ENCODE measurements at regions not wholly inside any gene's neighbourhood (a gene's known extent, or its start where the extent isn't known, plus 50 kb on each side); places are given as distances from the start of the nearest gene placed in this dataset.
"Not testable (repeated sequence)": the region's sequence is repeated elsewhere in the genome, so short reads cannot be mapped to it uniquely, and the experiment has no call there.

DNA sequence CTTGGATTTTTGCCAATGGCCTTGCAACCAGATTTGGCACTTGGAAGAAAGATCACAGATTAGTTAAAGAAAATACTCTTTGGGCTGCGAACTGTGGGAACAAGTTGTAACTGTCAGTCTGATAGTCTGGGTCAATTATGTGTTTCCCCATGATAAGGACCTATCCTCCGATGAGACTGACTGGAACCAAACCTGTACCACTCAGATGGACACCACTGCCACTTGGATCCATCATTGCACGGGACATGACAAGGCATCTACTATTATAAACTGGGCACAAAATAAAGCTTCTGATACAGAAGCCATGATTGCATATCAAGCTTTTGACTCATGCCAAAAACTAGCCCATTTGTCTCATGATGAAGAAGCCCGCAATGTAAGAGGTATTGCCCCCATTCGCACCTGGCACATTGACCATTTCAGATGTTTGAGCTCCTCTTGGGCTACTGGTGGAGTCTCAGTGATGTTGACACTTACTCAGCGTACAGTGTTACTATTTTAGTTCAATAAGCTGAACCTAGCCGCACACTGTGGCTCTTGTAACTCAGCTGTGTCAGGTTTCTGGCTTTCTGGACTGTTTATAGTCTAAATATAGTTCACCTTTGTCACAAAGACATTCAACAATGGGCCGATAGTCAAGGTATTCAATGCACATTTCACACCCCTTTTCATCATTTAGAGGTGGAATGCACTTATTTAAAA lies 179.8 kb upstream of the RBBP8 start:
- DNase-seq: no peak

DNA sequence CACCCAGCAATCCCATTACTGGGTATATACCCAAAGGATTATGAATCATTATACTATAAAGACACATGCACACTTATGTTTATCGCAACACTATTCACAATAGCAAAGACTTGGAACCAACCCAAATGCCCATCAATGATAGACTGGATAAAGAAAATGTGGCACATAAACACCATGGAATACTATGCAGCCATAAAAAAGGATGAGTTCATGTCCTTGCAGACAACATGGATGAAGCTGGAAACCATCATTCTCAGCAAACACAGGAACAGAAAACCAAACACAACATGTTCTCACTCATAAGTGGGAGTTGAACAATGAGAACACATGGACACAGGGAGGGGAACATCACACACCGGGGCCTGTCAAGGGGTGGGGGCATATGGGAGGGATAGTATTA lies 169.1 kb upstream of the RBBP8 start:
- not testable (repeated sequence) for DNase-seq

GRCh38 chr18:22765896-22766295 lies 167.2 kb upstream of the RBBP8 start:
- no peak for DNase-seq

DNA sequence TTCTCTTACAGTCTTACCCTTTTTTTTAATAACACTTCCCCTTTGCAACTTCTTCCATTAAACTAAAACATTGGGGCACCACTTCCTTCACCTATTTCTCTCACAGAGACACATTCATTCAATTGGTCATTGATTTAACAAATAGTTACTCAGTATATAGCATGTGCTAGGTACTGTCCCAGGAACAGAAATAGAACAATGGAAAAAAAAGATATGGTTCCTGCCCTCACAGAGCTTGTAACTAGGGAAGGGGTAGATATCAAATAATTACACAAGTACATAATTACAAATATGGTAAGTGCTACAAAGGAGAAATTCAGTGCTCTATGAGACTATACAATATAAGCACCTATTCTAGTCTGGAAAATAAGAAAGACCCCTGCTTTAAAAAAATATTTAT lies 165.5 kb upstream of the RBBP8 start:
- DNase-seq: no peak

- DNase-seq: no peak
These were observed 159.2 kb upstream of the RBBP8 start for GRCh38 chr18:22773944-22774343.

DNA sequence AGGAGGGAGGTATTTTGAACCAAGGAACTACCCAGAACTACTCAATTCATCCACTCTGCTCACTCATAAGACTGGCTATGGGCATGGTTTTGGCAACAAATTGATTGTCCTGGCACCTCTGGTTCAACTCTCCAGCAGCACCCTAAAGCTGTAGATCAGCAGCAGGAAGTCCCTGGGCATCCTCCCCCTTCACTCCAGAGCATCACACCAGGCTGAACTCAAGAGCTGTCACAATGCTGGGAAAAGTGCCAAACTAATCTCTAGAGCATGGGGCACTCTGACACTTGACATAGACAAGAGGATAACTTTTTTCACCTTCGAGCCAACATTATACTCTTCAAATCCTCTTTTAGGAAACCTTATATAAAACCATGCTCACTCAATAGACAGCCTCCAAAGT lies 154.1 kb upstream of the RBBP8 start:
- DNase-seq: no peak

DNA sequence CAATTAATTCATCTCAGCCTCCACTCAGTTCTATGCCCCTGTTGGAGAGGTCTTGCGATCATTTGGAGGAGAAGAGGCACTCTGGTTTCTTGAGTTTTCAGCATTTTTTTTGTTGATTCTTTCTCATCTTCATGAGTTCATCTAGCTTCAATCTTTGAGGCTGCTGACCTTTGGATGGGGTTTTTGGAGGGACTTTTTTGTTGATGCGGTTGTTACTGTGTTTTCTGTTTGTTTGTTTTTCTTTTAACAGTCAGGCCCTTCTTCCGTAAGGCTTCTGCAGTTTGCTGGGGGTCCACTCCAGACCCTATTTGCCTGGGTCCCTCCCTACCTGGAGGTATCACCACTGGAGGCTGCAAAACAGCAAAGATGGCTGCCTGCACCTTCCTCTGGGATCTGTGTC lies 149.9 kb upstream of the RBBP8 start:
- DNase-seq: no peak

DNA sequence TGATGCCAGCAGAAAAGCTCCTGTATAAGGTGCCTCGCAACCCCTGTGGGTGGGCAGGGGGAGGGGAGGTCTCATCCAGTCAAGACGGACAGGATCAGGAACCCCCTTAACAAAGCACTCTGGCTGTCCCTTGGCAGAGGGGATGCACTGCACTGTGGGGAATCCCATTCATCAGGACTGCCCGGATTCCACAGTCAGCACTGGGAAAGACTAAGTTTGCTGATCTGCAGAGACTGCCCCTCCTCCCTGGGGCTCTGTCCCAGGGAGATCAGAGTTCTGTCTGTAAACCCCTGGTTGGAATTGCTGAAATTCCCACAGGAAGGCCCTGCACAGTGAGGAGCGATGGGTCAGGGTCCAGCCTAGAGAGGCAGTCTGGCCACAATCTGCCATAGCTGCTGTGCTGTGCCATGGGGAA lies 149.5 kb upstream of the RBBP8 start:
- no peak for DNase-seq

DNA sequence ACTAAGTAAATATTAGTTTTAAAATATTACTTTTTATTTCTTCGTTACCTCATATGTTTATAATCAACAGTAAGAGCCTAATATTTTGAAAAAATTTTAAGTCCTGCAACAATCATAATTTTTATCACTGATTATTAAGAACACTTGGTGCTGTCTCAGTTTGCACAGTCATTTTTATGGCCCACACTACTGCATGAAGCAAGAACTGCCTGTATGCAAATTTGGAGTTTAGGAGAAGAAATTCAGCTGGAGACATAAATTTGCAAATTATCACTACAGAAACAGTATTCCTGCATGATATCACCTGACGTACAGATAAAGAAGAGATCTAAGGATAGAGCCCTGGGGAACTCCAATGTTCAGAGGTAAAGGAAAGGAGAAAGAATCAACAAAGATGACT lies 144.1 kb upstream of the RBBP8 start:
- DNase-seq: no peak

DNA sequence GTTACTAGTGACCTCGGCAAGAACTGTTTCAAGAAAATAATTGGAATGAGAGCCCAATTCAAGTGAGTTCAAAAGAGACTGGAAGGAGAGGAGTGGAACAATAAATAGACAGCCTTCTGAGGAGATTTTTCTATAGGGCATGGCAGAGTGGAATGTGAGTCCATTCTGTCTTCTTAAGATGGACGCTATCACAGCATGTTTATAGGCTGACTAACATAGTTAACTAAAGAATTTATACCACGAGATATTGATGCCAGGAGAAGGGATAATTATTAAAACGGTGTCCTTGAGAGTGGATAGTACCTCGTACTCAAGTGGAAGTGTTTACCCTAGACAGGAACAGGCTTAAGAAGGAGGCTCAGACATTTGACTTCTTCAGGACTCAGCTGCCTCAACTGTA lies 143.5 kb upstream of the RBBP8 start:
- no peak for DNase-seq

GRCh38 chr18:22790545-22791309 lies 142.4 kb upstream of the RBBP8 start:
- no peak for DNase-seq

DNA sequence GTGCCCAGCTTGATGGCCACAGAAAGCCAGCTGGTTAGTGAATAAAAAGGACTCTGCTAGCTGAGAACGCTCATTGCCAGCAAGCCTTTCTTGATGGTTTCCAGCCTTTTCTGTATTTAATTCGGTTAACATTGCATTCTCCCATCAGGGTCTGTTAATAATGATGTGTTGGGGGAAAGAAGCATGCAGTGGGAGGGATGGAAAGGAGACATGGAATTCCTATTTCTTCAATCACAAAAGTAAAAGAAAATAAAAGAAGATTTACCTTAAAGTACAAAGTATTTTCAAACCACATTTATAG lies 141.9 kb upstream of the RBBP8 start:
- no peak for DNase-seq

DNA sequence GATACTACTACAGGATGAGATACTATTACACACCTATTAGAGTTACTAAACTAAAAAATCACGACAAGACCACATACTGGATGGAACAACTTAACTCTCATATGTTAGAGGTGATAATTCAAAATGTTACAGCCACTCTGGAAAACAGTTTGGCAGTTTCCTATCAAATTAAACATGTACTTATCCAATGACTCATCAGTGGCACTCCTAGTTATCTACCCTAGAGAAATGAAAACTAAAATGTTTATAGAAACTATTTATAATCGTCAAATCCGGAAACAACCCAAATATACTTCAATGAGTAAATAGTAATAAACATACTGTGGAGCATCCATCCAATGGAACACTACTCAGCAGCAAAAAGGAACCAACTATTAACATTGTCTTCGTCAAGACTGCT lies 137.0 kb upstream of the RBBP8 start:
- no peak for DNase-seq

DNA sequence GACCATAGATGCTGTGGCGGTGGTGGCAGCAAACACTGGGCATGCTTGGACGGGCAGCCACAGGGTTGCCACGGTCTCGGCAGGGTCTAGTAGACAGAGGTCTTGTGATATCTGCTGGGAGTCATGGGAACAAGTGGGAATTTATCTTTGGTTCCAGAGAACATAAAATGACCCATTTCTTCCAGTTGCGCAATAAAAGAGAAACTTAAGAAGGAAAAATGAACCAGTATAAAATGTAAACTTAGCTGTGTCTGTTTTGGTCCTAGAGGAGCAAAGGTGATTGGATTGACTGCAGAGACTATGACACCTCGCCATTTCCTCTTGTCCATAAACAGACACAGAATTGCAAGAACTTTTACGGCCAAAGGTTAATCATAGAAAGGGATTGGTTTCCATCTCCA lies 132.6 kb upstream of the RBBP8 start:
- DNase-seq: no peak

DNA sequence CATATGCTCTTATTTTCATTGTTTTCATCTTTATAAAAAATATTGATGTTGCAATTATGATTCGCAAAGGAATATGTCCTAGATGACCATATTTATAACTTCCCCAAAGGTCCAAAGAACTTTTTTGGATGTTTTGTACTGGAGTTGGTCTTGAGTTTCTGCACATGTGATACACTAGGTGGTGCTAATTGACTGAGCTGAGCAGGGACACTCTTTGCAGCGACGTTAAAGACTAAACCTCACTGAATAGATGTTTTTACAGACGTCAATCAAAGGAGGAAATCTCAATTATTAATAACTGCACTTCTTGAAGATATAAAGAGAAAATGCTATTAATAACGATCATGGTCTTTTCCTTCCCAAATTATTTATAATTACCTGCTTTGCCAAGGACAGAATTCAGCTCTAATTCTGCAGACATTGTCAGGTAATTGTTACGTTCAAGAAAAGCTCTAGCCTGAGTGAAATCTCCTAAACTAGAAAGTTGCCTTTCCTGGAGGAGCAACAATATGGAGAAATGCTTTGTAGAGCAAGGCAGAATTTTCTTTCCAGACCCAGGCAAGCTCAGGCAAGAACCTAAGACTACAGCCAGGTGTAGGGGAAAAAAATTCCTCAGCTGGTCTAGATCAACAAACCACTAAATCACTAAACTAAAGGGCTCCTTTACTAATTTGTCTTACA lies 119.3 kb upstream of the RBBP8 start:
- DNase-seq: peak; percentile 20

DNA sequence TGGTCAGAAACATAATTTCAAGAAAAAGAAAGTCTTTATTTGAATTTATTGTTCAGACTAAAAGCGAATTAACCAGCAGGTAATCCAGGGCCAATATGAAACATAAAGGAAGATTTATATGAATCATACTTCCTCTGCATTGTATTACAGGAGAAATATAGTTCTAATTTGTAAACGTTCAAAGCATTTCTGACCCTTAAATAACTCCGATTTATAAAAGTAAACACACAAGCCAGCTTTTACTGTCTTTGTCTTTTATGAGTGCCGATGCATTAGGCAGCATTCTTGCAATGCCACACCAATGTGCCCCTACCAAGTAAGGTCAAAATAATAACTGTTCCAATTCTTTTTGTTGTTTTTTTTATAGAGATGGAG lies 118.8 kb upstream of the RBBP8 start:
- no peak for DNase-seq

DNA sequence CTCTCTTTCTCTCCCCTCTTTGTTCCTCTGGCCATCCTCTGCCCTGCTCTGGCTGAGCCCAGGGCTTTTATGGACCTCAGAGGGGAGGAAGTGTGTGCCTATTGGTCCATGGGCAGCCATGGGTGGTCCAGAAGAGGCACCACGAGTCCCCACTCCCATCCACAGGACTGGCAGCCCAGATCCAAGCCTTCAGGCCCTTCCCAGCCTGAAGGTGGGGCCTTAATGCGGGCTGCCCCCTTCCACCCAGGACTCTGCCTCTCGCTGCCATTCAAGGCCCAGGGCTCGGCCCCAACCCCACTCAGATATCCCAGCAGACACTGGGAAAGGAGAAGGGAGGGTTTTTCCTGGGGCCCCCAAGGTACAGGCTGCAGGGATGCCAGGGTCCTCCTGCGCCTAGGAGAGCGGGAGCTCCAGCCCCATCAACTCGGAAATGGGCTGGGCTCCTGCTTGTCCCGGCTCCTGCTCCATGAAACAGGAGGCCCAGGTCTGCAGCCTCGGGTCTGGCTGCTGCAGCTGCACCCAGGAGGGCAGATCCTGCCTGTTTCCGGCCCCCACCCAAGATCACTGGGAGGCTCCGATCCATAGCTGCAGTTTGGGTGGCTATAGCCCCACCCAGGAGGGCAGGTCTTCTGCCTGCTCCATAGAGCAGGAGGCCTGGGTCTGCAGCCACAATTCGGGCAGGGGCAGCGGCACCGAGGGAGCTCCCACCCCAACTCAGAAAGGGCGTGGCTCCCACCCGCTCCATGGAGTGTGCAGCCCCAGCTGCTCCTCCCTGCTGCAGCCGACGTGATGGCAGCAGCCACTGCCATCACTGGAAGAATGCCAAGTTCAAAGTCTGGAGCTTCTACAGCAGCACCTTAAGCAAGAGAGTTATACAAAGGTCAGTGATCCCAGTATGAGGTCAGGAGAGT lies 116.6 kb upstream of the RBBP8 start:
- no peak for DNase-seq

- DNase-seq: no peak
These were observed 115.3 kb upstream of the RBBP8 start for GRCh38 chr18:22817844-22818243.

DNA sequence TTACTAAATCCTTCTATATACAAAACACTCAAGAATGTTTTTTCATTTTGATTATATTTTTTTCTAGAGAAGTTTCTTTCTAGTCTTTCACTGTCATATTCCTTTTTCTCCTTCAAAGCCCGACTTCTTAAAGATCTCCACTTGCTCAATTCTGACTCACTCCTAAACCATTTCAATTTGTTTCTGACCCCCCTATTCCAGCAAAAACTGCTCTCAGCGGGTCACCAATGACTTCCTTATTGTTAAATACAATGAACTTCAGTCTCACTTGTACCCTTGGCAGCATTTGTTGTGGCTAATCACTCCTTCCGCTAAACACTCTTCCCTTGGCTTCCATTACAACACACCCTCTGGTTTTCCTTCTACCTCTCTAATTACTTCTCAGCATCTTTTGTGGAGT lies 111.1 kb upstream of the RBBP8 start:
- no peak for DNase-seq

DNA sequence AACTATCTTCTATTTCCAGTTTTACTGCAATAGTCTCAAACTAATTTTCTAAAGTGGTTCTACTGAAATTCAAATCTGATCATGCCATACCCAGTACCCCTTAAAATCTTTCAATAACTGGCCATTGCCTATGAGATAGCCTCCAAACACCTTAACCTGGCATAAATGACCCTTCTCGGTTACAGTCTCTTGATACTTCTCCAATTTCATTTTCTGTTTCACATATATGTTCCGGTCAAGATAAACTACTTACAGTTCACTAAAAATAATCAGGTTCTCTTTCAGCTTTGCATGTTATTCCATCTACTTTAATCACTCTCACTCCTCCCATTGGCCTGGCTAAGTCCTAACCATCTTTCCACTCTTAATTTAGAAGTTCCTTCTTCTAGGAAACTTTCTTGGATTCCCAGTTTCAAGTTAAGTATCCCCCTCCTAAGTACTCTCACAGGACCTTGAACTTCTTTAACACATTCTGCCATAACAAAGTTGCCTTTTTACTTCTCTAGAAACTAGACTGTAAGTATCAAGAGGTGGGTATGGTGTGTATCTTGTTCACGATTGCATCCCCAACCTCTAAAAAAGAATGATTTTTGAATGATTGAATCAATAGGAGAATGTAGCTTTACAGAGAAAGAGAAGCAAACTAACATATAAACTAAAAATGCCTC lies 110.2 kb upstream of the RBBP8 start:
- DNase-seq: no peak

DNA sequence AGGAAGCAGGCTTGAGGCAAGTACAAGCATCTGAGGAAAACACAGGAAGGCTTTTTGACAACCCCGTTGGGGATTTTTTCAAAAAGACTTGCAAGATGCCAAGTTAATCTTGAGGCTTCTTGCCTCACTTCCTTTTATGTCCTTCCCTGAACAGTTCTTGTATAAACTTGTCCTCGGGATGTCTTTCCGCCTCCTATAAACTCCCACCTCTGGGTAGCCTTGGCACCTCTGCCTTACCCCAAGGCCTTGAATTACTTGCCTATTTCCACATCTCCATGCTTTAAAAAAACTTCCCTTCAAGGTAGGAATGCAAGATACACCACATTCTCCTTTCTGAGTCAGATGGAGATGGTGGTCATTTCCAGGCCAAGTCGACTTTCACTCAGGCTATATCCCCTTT lies 106.4 kb upstream of the RBBP8 start:
- DNase-seq: no peak

DNA sequence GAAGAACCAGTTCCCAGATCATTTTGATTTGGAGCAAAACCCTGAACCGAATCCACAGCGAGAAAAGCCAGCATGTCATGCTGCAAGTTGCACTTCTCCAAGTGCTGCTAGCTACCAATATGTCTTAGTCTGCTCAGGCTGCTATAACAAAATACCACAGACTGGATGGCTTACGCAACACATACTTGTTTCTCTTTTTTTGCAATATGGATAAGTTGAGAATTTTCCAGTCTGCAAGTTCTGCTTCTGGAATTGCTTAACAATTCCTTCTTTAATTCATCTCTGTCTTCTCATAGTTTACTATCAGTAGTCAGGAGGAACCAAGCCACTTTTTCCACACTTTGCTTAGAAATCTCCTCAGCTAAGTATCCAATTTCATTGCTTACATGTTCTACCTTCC lies 105.9 kb upstream of the RBBP8 start:
- DNase-seq: no peak

GRCh38 chr18:22827741-22828140 lies 105.4 kb upstream of the RBBP8 start:
- no peak for DNase-seq
